Hepatocyte (in vitro differentiated cells): ENCODE measurements at regions not wholly inside any gene's neighbourhood (a gene's known extent, or its start where the extent isn't known, plus 50 kb on each side); places are given as distances from the start of the nearest gene placed in this dataset.

Experiments
- DNase-seq: peaks from one replicate; pipeline ENCODE4 v3.0.0-alpha.2; 2016; ENCODE audit warnings: low spot score
- H2AFZ ChIP-seq: fragments of 200-600 bp; sonication (generic); 2 replicates; pipeline ENCODE4 v1.6.0; 2016; ENCODE audit warnings: antibody characterized with exemption, mild to moderate bottlenecking
- H3K27ac ChIP-seq: fragments of 200-600 bp; sonication (generic); 2 replicates; pipeline ENCODE4 v1.5.1; 2016; ENCODE audit warnings: mild to moderate bottlenecking
- H3K27me3 ChIP-seq: fragments of 200-600 bp; sonication (generic); 2 replicates; pipeline ENCODE4 v1.6.1; 2016
- H3K36me3 ChIP-seq: fragments of 200-600 bp; sonication (generic); replicated peaks from 2 replicates; pipeline ENCODE4 v1.5.1; 2016; ENCODE audit warnings: low read depth; ENCODE audit not compliant: insufficient read depth
- H3K4me1 ChIP-seq: fragments of 200-600 bp; sonication (generic); 2 replicates; pipeline ENCODE4 v1.5.1; 2016; ENCODE audit warnings: mild to moderate bottlenecking, moderate library complexity; ENCODE audit not compliant: insufficient read depth
- H3K4me2 ChIP-seq: fragments of 200-600 bp; sonication (generic); 2 replicates; pipeline ENCODE4 v1.6.0; 2016
- H3K4me3 ChIP-seq: fragments of 200-600 bp; sonication (generic); 2 replicates; pipeline ENCODE4 v1.5.1; 2016; ENCODE audit warnings: mild to moderate bottlenecking
- H3K79me2 ChIP-seq: fragments of 200-600 bp; sonication (generic); 2 replicates; pipeline ENCODE4 v1.6.0; 2017; ENCODE audit warnings: mild to moderate bottlenecking
- H3K9me2 ChIP-seq: fragments of 200-600 bp; sonication (generic); replicated peaks from 2 replicates; pipeline ENCODE4 v1.6.0; 2017; ENCODE audit warnings: mild to moderate bottlenecking; ENCODE audit not compliant: insufficient read depth
- H3K9me3 ChIP-seq: fragments of 200-600 bp; sonication (generic); 2 replicates; pipeline ENCODE4 v1.5.1; 2016; ENCODE audit warnings: low read depth, mild to moderate bottlenecking
- H4K20me1 ChIP-seq: fragments of 200-600 bp; sonication (generic); 2 replicates; pipeline ENCODE4 v1.6.0; 2016; ENCODE audit warnings: mild to moderate bottlenecking; ENCODE audit not compliant: insufficient read depth, poor library complexity, severe bottlenecking
- EZH2 ChIP-seq: fragments of 200-600 bp; sonication (generic); IDR thresholded peaks from 2 replicates; pipeline ENCODE4 v1.6.1; 2016; ENCODE audit warnings: antibody characterized with exemption, mild to moderate bottlenecking, borderline replicate concordance
- EZH2phosphoT487 ChIP-seq: fragments of 200-600 bp; sonication (generic); IDR thresholded peaks from one replicate; pipeline ENCODE4 v1.6.1; 2018; ENCODE audit warnings: antibody characterized with exemption, mild to moderate bottlenecking, low read depth, moderate library complexity; ENCODE audit not compliant: unreplicated experiment, severe bottlenecking
- WGBS: methylation state at CpG from one replicate; pipeline ENCODE4 v1.1.6; 2016; ENCODE audit warnings: low lambda C conversion rate; ENCODE audit errors: missing lambda C conversion rate; 5-methylcytosine and 5-hydroxymethylcytosine counted together
- TF ChIP-seq, protein P1 (sequence below): fragments of 200-600 bp; sonication (generic); IDR thresholded peaks from 2 replicates; pipeline ENCODE4 v1.5.1; 2016; ENCODE audit warnings: antibody characterized with exemption, mild to moderate bottlenecking; ENCODE audit not compliant: poor library complexity

DNA sequence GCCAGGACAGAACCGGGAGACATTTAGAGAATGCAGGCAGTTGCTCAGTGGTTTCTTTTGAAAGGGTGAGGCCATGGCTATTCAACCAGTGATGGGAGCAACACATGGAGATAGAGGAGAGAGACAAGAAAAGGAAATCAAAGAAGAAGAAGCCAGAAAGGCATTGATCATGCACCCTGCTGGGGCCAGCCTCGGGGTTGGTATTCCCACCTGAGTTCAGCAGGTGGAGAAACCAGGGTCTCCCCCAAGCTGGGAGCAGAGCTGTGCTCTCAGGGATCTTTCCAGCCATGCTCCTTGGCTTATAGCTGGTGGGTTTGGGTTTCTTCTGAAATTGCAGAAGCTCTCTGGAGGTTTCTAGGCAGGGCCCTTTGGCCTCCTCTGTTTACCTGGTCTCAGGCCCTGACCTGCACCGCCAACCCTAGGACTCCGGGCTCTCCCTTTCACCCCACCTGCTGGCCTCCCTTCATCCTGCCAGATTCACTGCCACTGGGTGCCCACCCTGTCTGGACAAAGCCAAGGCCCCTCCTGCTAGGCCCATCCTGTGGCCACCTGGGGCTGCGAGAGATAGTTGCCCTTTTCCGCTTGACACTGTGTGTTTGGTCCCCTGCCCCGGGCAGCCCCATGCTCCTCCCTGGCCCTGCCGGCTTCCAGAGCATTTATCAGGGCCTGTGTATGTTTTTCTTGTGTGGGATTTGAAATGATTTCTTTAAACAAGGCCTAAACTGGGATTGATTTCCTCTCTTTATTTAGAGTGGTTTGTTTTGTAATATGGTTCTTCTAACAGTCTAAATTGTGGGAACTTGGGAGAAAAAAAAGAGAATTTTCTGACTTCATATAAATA is 126.7 kb downstream of the DDX1 start:
- H3K9me3 ChIP-seq = no peaks in the 10 kb centered on the region
- no peaks in the 10 kb centered on the region for H3K36me3 ChIP-seq
- no peaks in the 10 kb centered on the region for H3K79me2 ChIP-seq
- no peaks in the 10 kb centered on the region for H3K27me3 ChIP-seq
- H3K27ac ChIP-seq = no peak overlapping the region
- no peaks in the 10 kb centered on the region for H3K4me1 ChIP-seq
- no peak overlapping the region for H3K4me3 ChIP-seq
- DNase-seq = no peak
- H3K9me2 ChIP-seq = no peaks in the 10 kb centered on the region
- H4K20me1 ChIP-seq = no peaks in the 10 kb centered on the region
- H2AFZ ChIP-seq = no peak overlapping the region
- 74% methylated on average over 8 of the region's 8 CpGs for WGBS
- H3K4me2 ChIP-seq = no peak overlapping the region
- TF ChIP-seq EZH2 (no peak), EZH2phosphoT487 (no peak)
- TF ChIP-seq, protein P1, sequence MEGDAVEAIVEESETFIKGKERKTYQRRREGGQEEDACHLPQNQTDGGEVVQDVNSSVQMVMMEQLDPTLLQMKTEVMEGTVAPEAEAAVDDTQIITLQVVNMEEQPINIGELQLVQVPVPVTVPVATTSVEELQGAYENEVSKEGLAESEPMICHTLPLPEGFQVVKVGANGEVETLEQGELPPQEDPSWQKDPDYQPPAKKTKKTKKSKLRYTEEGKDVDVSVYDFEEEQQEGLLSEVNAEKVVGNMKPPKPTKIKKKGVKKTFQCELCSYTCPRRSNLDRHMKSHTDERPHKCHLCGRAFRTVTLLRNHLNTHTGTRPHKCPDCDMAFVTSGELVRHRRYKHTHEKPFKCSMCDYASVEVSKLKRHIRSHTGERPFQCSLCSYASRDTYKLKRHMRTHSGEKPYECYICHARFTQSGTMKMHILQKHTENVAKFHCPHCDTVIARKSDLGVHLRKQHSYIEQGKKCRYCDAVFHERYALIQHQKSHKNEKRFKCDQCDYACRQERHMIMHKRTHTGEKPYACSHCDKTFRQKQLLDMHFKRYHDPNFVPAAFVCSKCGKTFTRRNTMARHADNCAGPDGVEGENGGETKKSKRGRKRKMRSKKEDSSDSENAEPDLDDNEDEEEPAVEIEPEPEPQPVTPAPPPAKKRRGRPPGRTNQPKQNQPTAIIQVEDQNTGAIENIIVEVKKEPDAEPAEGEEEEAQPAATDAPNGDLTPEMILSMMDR = no peak

DNA sequence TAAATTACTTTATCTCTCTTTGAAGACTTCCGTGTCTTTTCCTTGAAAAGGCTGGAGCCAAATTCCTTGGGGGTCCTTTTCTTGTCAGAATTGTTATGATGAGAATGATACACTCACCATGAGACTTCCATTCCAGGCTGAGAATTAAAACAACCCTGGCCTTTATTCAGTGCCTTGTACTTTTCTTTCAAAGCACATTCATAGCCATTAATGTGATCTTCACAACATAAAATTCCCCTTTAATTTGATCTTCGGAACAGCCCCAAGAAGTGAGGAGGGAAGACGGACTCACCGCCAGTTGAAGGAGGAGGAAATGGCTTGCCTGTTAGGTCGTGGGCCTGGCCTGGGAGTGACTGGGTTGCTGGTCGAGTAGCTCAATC is 127.3 kb downstream of the DDX1 start:
- Histone ChIP-seq H3K9me2 (no peaks in the 10 kb centered on the region), H3K79me2 (no peaks in the 10 kb centered on the region), H3K4me3 (no peak overlapping the region), H3K4me1 (no peaks in the 10 kb centered on the region), H3K9me3 (no peaks in the 10 kb centered on the region), H2AFZ (no peak overlapping the region), H4K20me1 (no peaks in the 10 kb centered on the region), H3K36me3 (no peaks in the 10 kb centered on the region), H3K27me3 (no peaks in the 10 kb centered on the region), H3K4me2 (no peak overlapping the region), H3K27ac (no peak overlapping the region)
- 79% methylated on average over 6 of the region's 6 CpGs for WGBS
- DNase-seq = no peak
- no peak for TF ChIP-seq EZH2
- no peak for TF ChIP-seq EZH2phosphoT487
- TF ChIP-seq, protein P1 = no peak

DNA sequence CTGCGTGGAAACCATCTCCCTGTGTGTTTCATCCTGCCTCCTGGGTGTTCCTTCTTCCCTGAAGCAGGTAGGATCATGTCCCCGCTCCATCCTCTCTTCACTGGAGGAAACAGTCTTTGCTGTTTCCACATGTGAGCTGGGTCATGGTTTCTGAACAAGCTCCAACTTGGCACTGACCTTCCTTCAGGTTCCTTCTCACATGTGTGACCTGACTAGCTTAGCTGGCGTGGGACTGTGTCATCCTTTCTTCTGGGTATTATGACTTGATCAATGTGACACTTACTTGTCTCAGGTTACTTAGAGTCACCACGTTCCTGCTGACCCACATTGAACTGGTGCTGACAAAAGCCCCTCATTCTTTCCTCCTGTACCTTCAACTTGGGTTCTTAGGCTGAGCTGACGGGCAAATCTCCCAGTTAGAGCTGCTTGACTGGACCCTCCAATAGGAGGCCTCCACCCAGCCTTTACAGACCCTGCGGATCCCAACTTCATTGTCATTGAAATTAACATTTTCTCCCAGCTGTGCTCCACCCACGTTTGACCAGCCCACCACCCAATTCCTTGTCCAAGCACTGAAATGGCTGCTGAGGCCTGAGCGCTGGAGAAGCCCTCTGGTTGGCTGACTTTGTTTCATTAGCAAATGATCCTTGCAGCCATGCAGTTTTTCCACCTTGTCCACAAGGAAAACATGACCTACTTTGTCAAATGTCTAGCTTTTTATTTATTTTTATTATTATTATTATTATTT is 128.1 kb downstream of the DDX1 start:
- no peak for TF ChIP-seq EZH2
- no peak for TF ChIP-seq EZH2phosphoT487
- TF ChIP-seq, protein P1 = no peak
- Histone ChIP-seq H3K79me2 (no peaks in the 10 kb centered on the region), H3K4me2 (no peak overlapping the region), H3K36me3 (no peaks in the 10 kb centered on the region), H3K4me1 (no peaks in the 10 kb centered on the region), H3K9me2 (no peaks in the 10 kb centered on the region), H3K27ac (no peak overlapping the region), H3K27me3 (no peaks in the 10 kb centered on the region), H3K9me3 (no peaks in the 10 kb centered on the region), H2AFZ (no peak overlapping the region), H4K20me1 (no peaks in the 10 kb centered on the region), H3K4me3 (no peak overlapping the region)
- WGBS = 88% methylated on average over 8 of the region's 8 CpGs
- no peak for DNase-seq
